ENCODE measurements at regions not wholly inside any gene's neighbourhood (a gene's known extent, or its start where the extent isn't known, plus 50 kb on each side); places are given as distances from the start of the nearest gene placed in this dataset.

- TF ChIP-seq ZNF8 (CRISPR knock-in tag; IDR thresholded peaks at IDR 0.05) (no peak), CREB5 (CRISPR knock-in tag; IDR thresholded peaks at IDR 0.05; ENCODE audit: low read depth) (no peak), ZNF565 (CRISPR knock-in tag; conservative IDR thresholded peaks at IDR 0.05; ENCODE audit: low read depth) (no peak), ISL1 (CRISPR knock-in tag; IDR thresholded peaks at IDR 0.05) (no peak), ZFP3 (CRISPR knock-in tag; IDR thresholded peaks at IDR 0.05) (no peak), ZC3H10 (CRISPR knock-in tag; IDR thresholded peaks at IDR 0.05) (no peak), PATZ1 (CRISPR knock-in tag; IDR thresholded peaks at IDR 0.05; ENCODE audit: borderline replicate concordance) (no peak), SNAI2 (CRISPR knock-in tag; IDR thresholded peaks at IDR 0.05) (no peak), ZFP30 (CRISPR knock-in tag; IDR thresholded peaks at IDR 0.05) (no peak), CSDC2 (CRISPR knock-in tag; IDR thresholded peaks at IDR 0.05) (no peak)
- no peak for ATAC-seq
These were observed 135.9 kb downstream of the P2RY1 start for GRCh38 chr3:152970851-152971250.

- TF ChIP-seq ZFP30 (CRISPR knock-in tag; IDR thresholded peaks at IDR 0.05) (no peak), ZC3H10 (CRISPR knock-in tag; IDR thresholded peaks at IDR 0.05) (no peak), ARNTL (CRISPR knock-in tag; IDR thresholded peaks at IDR 0.05; ENCODE audit: borderline replicate concordance, low read depth) (no peak)
- no peak for ATAC-seq
These were observed 136.9 kb downstream of the P2RY1 start for GRCh38 chr3:152971880-152972279.

GRCh38 chr3:152973575-152973974 is 138.6 kb downstream of the P2RY1 start:
- ATAC-seq = no peak
- no peak for TF ChIP-seq ZFP3 (CRISPR knock-in tag; IDR thresholded peaks at IDR 0.05)
- no peak for TF ChIP-seq TCF4 (CRISPR knock-in tag; IDR thresholded peaks at IDR 0.05; ENCODE audit: borderline replicate concordance)
- no peak for TF ChIP-seq BACH2 (CRISPR knock-in tag; IDR thresholded peaks at IDR 0.05; ENCODE audit: borderline replicate concordance)
- no peak for TF ChIP-seq CREB5 (CRISPR knock-in tag; IDR thresholded peaks at IDR 0.05; ENCODE audit: low read depth)
- no peak for TF ChIP-seq ISL1 (CRISPR knock-in tag; IDR thresholded peaks at IDR 0.05)
- no peak for TF ChIP-seq ARNTL (CRISPR knock-in tag; IDR thresholded peaks at IDR 0.05; ENCODE audit: borderline replicate concordance, low read depth)
- no peak for TF ChIP-seq CSRNP3 (CRISPR knock-in tag; IDR thresholded peaks at IDR 0.05)
- TF ChIP-seq ESRRG (CRISPR knock-in tag; IDR thresholded peaks at IDR 0.05) = no peak
- no peak for TF ChIP-seq TSHZ2 (CRISPR knock-in tag; IDR thresholded peaks at IDR 0.05)
- TF ChIP-seq CSDC2 (CRISPR knock-in tag; IDR thresholded peaks at IDR 0.05) = no peak
- no peak for TF ChIP-seq POU6F1 (CRISPR knock-in tag; IDR thresholded peaks at IDR 0.05; ENCODE audit: borderline replicate concordance, low read depth)
- TF ChIP-seq RARB (CRISPR knock-in tag; IDR thresholded peaks at IDR 0.05) = no peak
- TF ChIP-seq SNAI2 (CRISPR knock-in tag; IDR thresholded peaks at IDR 0.05) = no peak
- no peak for TF ChIP-seq OSR1 (CRISPR knock-in tag; IDR thresholded peaks at IDR 0.05)
- TF ChIP-seq ZNF70 (CRISPR knock-in tag; IDR thresholded peaks at IDR 0.05) = no peak
- TF ChIP-seq PPARA (CRISPR knock-in tag; IDR thresholded peaks at IDR 0.05; ENCODE audit: borderline replicate concordance) = no peak
